GM12878 (cell line): ENCODE measurements at regions not wholly inside any gene's neighbourhood (a gene's known extent, or its start where the extent isn't known, plus 50 kb on each side); places are given as distances from the start of the nearest gene placed in this dataset.

Experiments
- ATAC-seq: fragments of 200-7000 bp; cut with Tn5 transposase; 3 replicates; pipeline ENCODE4 v1.9.1; 2020; ENCODE audit warnings: mild to moderate bottlenecking, moderate library complexity
- BruUV-seq: library from RNA; stranded (reverse); fragments of 400-500 nt; replicated peaks from 2 replicates; lab custom pipeline; 2021; lab: Mats Ljungman, UMichigan
- CTCF ChIA-PET: fragments of 300-600 bp; sonication (Branson Sonifier 250); formaldehyde crosslinking; extraction: SDS; loops from one replicate; lab custom pipeline; 2021; ENCODE audit warnings: inconsistent platforms; lab: Yijun Ruan, JAX
- POLR2A ChIA-PET: fragments of 350-600 bp; formaldehyde crosslinking; extraction: SDS; loops from one replicate; lab custom pipeline; 2021; ENCODE audit warnings: inconsistent platforms; lab: Charles Lee
- RAD21 ChIA-PET: fragments of 300-600 bp; sonication (Branson Sonifier 250); formaldehyde crosslinking; loops from one replicate; lab custom pipeline; 2023; ENCODE audit warnings: antibody characterized with exemption; ENCODE audit not compliant: unreplicated experiment; lab: Charles Lee
- SMC1A ChIA-PET: fragments of 300-600 bp; sonication (Branson Sonifier 250); formaldehyde crosslinking; loops from one replicate; lab custom pipeline; 2023; ENCODE audit not compliant: unreplicated experiment, uncharacterized antibody; lab: Charles Lee
- DNase-seq: peaks from one replicate; pipeline ENCODE4 v3.0.0-alpha.2; 2011; ENCODE audit warnings: low read depth, low spot score
- FAIRE-seq: peaks from 3 replicates; lab custom pipeline; 2011; peaks lifted over from hg19 to GRCh38; lab: Jason Lieb, UNC
- H2AFZ ChIP-seq: 2 replicates; pipeline ENCODE4 v1.6.0; 2011; ENCODE audit warnings: low read depth, low read length, control low read depth; ENCODE audit not compliant: control insufficient read depth
- H3K27ac ChIP-seq: 2 replicates; pipeline ENCODE4 v1.5.1; 2011; ENCODE audit warnings: control low read depth; ENCODE audit not compliant: control insufficient read depth, insufficient read depth
- H3K27me3 ChIP-seq, 2 experiments: replicated peaks in 1 of 2; 2 replicates each; pipeline versions ENCODE4 v1.6.0 to v1.6.1; 2011; ENCODE audit warnings: low read length in 1 of 2; ENCODE audit not compliant: control insufficient read depth in 2 of 2, insufficient read depth in 2 of 2
- H3K36me3 ChIP-seq, 2 experiments: 2 replicates each; pipeline ENCODE4 v1.5.1; 2011; ENCODE audit warnings: low read length in 1 of 2; ENCODE audit not compliant: control insufficient read depth in 2 of 2, insufficient read depth in 2 of 2
- H3K4me1 ChIP-seq: 2 replicates; pipeline ENCODE4 v1.6.1; 2011; ENCODE audit warnings: mild to moderate bottlenecking, low read length, moderate library complexity, mixed read lengths; ENCODE audit not compliant: control insufficient read depth, insufficient read depth
- H3K4me2 ChIP-seq: 2 replicates; pipeline ENCODE4 v1.6.0; 2011; ENCODE audit warnings: control low read depth; ENCODE audit not compliant: control insufficient read depth, insufficient read depth
- H3K4me3 ChIP-seq: fragments of 200-600 bp; sonication (generic); 2 replicates; pipeline ENCODE4 v1.5.1; 2016
- H3K79me2 ChIP-seq: 2 replicates; pipeline ENCODE4 v1.6.0; 2011; ENCODE audit warnings: low read length; ENCODE audit not compliant: control insufficient read depth, insufficient read depth
- H3K9ac ChIP-seq: 2 replicates; pipeline ENCODE4 v1.8.0; 2011; ENCODE audit warnings: low read length, control low read depth, mixed read lengths; ENCODE audit not compliant: control insufficient read depth, insufficient read depth
- H3K9me3 ChIP-seq: replicated peaks from 3 replicates; pipeline ENCODE4 v1.5.1; 2011; ENCODE audit warnings: mild to moderate bottlenecking, low read length; ENCODE audit not compliant: control insufficient read depth, insufficient read depth
- H4K20me1 ChIP-seq: 2 replicates; pipeline ENCODE4 v1.6.0; 2011; ENCODE audit not compliant: control insufficient read depth, insufficient read depth
- BHLHE40 ChIP-seq, 2 experiments: fragments of 450-650 bp in 1 of 2; IDR thresholded peaks; 2 replicates each; pipeline ENCODE4 v1.6.1; 2011 to 2017; ENCODE audit warnings: low read depth in 2 of 2, borderline replicate concordance in 1 of 2, improper control_type of control experiment in 1 of 2, low read length in 1 of 2, mild to moderate bottlenecking in 1 of 2
- CBFB ChIP-seq: IDR thresholded peaks from 2 replicates; pipeline ENCODE4 v1.6.1; 2016; ENCODE audit warnings: antibody characterized with exemption, low read depth
- CBX3 ChIP-seq: fragments of 200-600 bp; sonication (generic); IDR thresholded peaks from 2 replicates; pipeline ENCODE4 v1.6.1; 2016; ENCODE audit warnings: low read depth, borderline replicate concordance
- CBX5 ChIP-seq: sonication (generic); IDR thresholded peaks from 2 replicates; pipeline ENCODE4 v1.6.1; 2016; ENCODE audit warnings: low read depth, moderate library complexity, mild to moderate bottlenecking, inconsistent platforms
- EED ChIP-seq: sonication (generic); IDR thresholded peaks from 2 replicates; pipeline ENCODE4 v1.6.1; 2016; ENCODE audit warnings: antibody characterized with exemption, low read depth
- EP300 ChIP-seq, 2 experiments: fragments of 150-350 bp in 1 of 2; IDR thresholded peaks; 2 replicates each; pipeline ENCODE4 v1.6.1; 2011 to 2012; ENCODE audit warnings: low read depth in 2 of 2, low read length in 2 of 2, borderline replicate concordance in 1 of 2, improper control_type of control experiment in 1 of 2, inconsistent platforms in 1 of 2; ENCODE audit not compliant: control insufficient read depth in 1 of 2
- FOS ChIP-seq: IDR thresholded peaks from 3 replicates; pipeline ENCODE4 v1.6.1; 2011; ENCODE audit warnings: borderline replicate concordance; ENCODE audit not compliant: insufficient read length; ENCODE audit errors: extremely low read depth
- IRF3 ChIP-seq: fragments of 450-650 bp; IDR thresholded peaks from 2 replicates; pipeline ENCODE4 v1.6.1; 2014; ENCODE audit warnings: mild to moderate bottlenecking
- KDM1A ChIP-seq: fragments of 200-600 bp; sonication (generic); IDR thresholded peaks from 2 replicates; pipeline ENCODE4 v1.6.1; 2016; ENCODE audit warnings: borderline replicate concordance
- LARP7 ChIP-seq: fragments of 450-650 bp; IDR thresholded peaks from 2 replicates; pipeline ENCODE4 v1.6.1; 2017; ENCODE audit warnings: mild to moderate bottlenecking
- NFYB ChIP-seq: IDR thresholded peaks from 2 replicates; pipeline ENCODE4 v1.6.1; 2011; ENCODE audit warnings: low read depth, mild to moderate bottlenecking, low read length, improper control_type of control experiment, moderate library complexity; ENCODE audit not compliant: insufficient read depth
- POLR2AphosphoS2 ChIP-seq: IDR thresholded peaks from 2 replicates; pipeline ENCODE4 v1.6.1; 2011; ENCODE audit warnings: low read depth, mild to moderate bottlenecking, low read length, improper control_type of control experiment, moderate library complexity
- RB1 ChIP-seq: fragments of 450-650 bp; formaldehyde crosslinking; IDR thresholded peaks from 2 replicates; pipeline ENCODE4 v1.6.1; 2017; ENCODE audit warnings: mild to moderate bottlenecking, borderline replicate concordance
- SKIL ChIP-seq: fragments of 450-650 bp; IDR thresholded peaks from 2 replicates; pipeline ENCODE4 v1.6.1; 2017; ENCODE audit warnings: mild to moderate bottlenecking, low read depth, inconsistent platforms; ENCODE audit not compliant: poor library complexity, severe bottlenecking
- STAT3 ChIP-seq: IDR thresholded peaks from 2 replicates; pipeline ENCODE4 v1.6.1; 2011; ENCODE audit warnings: low read depth, low read length, improper control_type of control experiment
- SUPT20H ChIP-seq: IDR thresholded peaks from 2 replicates; pipeline ENCODE4 v1.6.1; 2011; ENCODE audit warnings: low read depth, mild to moderate bottlenecking, low read length, moderate library complexity, borderline replicate concordance; ENCODE audit not compliant: control insufficient read depth
- ZBED1 ChIP-seq: IDR thresholded peaks from 2 replicates; pipeline ENCODE4 v1.6.1; 2016; ENCODE audit warnings: borderline replicate concordance
- ZBTB11 ChIP-seq: fragments of 450-650 bp; formaldehyde crosslinking; IDR thresholded peaks from 2 replicates; pipeline ENCODE4 v1.5.0; 2022; ENCODE audit warnings: mild to moderate bottlenecking, missing genetic modification characterization
- ZNF217 ChIP-seq: fragments of 450-650 bp; IDR thresholded peaks from 2 replicates; pipeline ENCODE4 v1.6.1; 2017; ENCODE audit warnings: antibody characterized with exemption, mild to moderate bottlenecking
- ZSCAN29 ChIP-seq: fragments of 450-650 bp; IDR thresholded peaks from 2 replicates; pipeline ENCODE4 v1.6.1; 2017; ENCODE audit warnings: mild to moderate bottlenecking, moderate library complexity
- WGBS: methylation state at CpG from one replicate; pipeline ENCODE4 v1.1.6; 2016; ENCODE audit warnings: low lambda C conversion rate; ENCODE audit not compliant: insufficient replicate concordance, insufficient coverage; ENCODE audit errors: missing lambda C conversion rate; 5-methylcytosine and 5-hydroxymethylcytosine counted together
- in situ Hi-C: fragments of 300-500 bp; cut with MboI; formaldehyde crosslinking; loops from 9 replicates; pipeline ENCODE4 v1.14.3; 2018; ENCODE audit warnings: mixed read lengths
- intact Hi-C: fragments of 100-400 bp; cut with micrococcal nuclease; formaldehyde crosslinking; loops from one replicate; pipeline ENCODE4 v1.14.2; 2022; ENCODE audit not compliant: unreplicated experiment

- POLR2A ChIA-PET: no interaction called here
- no peak overlapping the region for H3K4me2 ChIP-seq
- no peaks in the 10 kb centered on the region for H3K79me2 ChIP-seq
- TF ChIP-seq ZBED1 (no peak), SKIL (no peak), ZBTB11 (CRISPR knock-in tag) (no peak), EP300 (IDR thresholded peaks at IDR 0.05; ENCODE audit: borderline replicate concordance in 1 of 2, control insufficient read depth in 1 of 2, low read depth in 2 of 2, low read length in 2 of 2) (no peak), CBX3 (no peak), CBX5 (no peak), CBFB (no peak), ZSCAN29 (no peak), EED (no peak), RB1 (no peak), SUPT20H (no peak), NFYB (no peak), FOS (no peak), LARP7 (no peak), STAT3 (no peak), IRF3 (no peak), BHLHE40 (IDR thresholded peaks at IDR 0.05; ENCODE audit: borderline replicate concordance in 1 of 2, low read depth in 2 of 2, low read length in 1 of 2) (no peak), KDM1A (no peak), POLR2AphosphoS2 (no peak), ZNF217 (no peak)
- TF ChIP-seq, all 136 proteins: peak for 0
- Histone ChIP-seq H3K27ac (no peak overlapping the region), H3K36me3 (no peaks in the 10 kb centered on the region), H2AFZ (no peak overlapping the region), H3K4me3 (no peak overlapping the region), H3K4me1 (no peaks in the 10 kb centered on the region), H3K9me3 (no peaks in the 10 kb centered on the region), H4K20me1 (no peaks in the 10 kb centered on the region), H3K27me3 (peaks cover 0 to 3% of the 10 kb centered on the region in 2 experiments; a peak in 1 of 4 replicates), H3K9ac (no peak overlapping the region)
- 50% methylated on average over 7 of the region's 7 CpGs for WGBS
- BruUV-seq: no TSS peak
- DNase-seq: no peak
- in situ Hi-C loops: no loop called here
- ChIA-PET RAD21 (interaction anchor here (1.1 kb wide), 1 partner anchor 607 kb away, joined by 5 read pairs; no protein-coding TSS in a partner anchor), CTCF (interaction anchor here (1.7 to 1.8 kb wide), 2 partner anchors 328 to 607 kb away, joined by 5 read pairs; no protein-coding TSS in a partner anchor), SMC1A (no interaction called here)
- intact Hi-C loops: no loop called here
- FAIRE-seq: no peak
- ATAC-seq: no peak
Observed at GRCh38 chr13:99907627-99908026, 63.9 kb downstream of the ZIC5 start.
